OCI-M2 (cell line): ENCODE measurements at regions not wholly inside any gene's neighbourhood (a gene's known extent, or its start where the extent isn't known, plus 50 kb on each side); places are given as distances from the start of the nearest gene placed in this dataset.

ENCODE experiments used
- DNase-seq: peaks from one replicate; lab custom pipeline; 2025; ENCODE audit not compliant: unreplicated experiment; lab: John Stamatoyannopoulos, UW

DNA sequence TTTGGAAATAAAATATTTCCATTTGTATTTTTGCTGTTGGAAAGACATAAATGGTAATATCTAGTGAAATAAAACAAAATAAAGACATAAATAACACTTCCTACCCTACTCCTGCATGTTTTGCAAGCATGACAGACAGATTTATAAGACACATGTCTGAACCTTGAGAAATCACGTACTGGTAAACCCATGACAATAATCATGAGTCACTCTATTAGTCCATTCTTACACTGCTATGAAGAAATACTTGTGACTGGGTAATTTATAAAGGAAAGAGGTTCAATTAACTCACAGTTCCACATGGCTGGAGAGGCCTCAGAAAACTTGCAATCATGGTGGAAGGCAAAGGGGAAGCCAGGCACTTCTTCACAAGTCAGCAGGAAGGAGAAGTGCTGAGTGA, 942.2 kb downstream of the REEP3 start:
- no peak for DNase-seq

DNA sequence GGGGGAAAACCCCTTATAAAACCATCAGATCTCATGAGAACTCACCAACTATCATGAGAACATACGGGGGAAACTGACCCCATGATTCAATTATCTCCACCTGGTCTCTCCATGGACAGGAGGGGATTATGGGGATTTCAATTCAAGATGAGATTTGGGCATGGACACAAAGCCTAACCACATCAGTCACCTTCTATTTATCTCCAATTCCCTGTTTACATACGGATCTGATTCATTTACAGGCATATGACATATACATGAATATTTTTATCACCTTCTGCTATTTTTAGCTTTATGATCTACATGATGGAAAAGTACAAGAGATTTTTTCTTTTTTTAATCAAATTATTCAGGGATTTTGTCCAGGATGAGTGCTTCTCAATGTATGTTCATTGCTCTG, 944.5 kb downstream of the REEP3 start:
- DNase-seq = no peak

DNA sequence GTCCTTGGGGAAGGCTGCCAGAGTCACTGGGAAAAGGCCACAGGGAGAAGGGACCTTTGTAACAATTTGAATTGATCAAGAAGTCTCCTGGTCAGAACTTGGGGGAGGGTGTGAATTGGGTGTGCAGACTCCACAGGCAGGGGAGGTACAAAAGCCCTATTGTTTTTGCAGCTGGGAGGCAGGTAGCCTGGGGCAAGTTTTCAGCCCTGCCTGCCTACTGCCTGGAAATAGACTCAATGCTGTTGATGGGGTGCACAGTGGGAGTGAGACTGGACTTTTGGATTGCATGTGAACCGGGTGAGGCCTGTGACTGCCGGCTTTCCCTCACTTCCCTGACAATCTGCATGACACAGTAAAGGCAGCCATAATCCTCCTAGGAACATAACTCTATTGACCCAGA, 947.0 kb downstream of the REEP3 start:
- DNase-seq = no peak

DNA sequence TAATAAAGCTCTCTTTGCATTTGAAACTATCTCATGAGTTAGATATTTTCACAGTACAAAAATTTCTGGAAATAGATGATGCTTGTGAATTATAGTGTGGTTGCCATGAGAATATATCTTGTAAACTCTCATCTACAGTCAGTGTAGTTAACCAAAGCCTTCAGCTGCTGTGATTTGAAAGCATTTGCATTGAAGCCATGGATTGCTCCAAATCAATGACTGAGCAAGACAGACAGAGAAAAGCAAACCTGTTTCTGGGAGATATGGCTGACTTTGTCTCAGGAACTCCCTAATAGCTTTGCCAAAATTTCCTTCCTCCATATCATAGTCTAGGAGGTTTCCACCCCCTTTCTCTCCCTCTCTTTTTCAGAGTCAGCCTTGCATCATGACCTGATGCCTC, 955.3 kb downstream of the REEP3 start:
- DNase-seq = no peak

DNA sequence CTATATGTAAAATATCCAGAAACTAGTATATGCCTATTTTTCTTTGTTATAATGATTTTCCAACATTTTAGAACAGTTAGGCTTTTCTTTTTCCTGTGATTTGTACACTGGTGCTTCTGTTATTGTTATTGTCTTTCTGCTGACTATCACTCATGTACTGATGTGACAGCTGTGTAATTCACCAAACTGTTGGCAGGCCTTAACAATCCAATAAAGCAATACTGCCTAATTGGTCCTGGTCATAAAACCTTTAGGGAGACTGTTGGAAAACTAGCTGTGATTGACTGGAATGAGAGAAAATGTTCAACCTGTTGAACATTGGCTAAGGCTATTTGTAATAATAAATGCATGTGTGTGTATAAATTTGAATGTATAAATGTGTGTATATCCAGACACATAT, 956.6 kb downstream of the REEP3 start:
- no peak for DNase-seq

DNA sequence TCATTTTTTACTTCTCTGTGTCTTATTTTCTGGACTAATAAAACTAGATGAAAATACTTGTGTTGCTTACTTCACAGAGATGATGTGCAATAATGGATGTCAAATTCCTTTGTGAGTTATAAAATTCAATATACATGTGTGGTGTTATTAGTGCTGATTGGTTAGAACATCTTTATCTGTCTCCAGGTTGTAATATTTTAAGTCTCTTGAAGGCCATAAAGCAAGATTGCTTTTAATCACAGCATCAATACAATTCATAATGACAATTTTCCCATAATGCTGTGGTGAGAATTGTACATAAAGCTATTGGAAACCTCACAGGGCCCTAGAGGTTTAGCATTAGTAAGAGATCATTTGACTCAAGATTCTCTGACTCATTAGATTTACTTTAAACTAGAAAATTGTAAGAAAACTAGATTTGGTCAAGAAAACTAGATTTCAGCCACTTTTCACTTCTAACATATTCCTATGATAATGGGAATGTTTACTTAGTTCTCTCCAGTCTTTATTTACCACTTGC, 963.7 kb downstream of the REEP3 start:
- DNase-seq = no peak

DNA sequence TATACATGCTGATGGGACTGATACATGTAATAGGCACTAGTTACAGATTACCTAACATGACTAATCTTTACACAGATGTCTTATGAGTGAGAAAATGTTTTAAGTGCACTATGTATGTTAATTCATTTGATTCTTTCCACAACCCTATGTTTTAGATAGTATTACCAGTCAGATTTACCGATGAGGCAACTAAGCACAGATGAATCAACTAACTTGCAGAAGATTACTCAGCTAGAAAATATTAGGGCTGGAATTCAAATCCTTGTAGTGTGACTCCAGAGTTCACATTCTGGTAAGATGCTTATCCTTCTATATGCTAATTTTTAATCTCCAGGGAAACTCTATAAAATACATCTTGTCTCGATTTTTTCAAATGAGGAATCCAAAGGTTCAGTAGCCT, 964.9 kb downstream of the REEP3 start:
- no peak for DNase-seq

DNA sequence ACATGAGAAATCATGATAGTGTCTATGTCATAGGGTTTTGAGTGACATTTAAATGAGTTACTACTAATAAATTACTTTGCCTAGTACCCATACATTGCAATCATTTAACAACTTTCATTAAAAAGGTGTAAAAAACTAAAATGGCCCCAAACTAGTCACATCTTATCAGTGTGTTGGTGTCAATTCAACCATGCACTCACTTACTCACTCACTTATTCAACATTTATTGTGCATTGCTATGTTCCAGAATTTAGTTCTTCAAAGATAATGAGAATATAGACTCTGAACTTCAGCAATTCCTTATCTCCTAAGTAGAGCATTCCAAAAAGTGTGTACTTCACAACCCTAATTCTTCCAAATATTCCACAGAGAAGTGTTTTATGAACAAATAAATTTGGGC, 965.7 kb downstream of the REEP3 start:
- DNase-seq = no peak

DNA sequence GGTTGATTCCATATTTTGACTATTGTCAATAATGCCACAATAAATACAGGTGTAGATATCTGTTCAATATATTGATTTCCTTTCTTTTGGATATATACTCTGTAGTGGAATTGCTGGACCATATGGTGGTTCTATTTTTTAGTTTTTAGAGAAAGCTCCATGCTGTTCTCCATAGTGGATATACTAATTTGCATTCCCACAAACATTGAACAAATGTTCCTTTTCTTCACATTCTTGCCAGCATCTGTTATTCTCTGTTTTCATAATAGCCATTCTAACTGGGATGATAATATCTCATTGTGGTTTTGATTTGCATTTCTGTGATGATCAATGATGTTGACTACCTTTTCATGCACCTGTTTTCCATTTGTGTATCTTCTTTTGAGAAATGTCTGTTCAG, 973.7 kb downstream of the REEP3 start:
- no peak for DNase-seq

DNA sequence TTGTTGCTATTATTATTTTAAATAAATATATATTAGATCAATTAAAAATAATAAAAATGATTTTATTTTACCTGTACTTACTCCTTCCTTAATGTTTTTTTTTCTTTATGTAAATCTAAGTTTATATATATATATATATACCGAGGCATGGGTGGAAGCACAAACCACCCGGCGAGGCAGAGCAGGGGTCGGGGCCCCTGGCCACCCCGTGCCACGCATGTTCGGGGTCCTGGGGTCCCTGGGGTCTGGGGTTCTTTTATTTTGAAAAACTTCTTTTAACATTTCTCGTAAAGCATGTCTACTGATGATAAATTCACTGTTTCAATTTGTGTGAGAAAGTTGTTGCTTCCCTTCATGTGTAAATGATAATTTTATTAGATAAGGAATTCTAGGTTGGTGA, 976.1 kb downstream of the REEP3 start:
- no peak for DNase-seq

DNA sequence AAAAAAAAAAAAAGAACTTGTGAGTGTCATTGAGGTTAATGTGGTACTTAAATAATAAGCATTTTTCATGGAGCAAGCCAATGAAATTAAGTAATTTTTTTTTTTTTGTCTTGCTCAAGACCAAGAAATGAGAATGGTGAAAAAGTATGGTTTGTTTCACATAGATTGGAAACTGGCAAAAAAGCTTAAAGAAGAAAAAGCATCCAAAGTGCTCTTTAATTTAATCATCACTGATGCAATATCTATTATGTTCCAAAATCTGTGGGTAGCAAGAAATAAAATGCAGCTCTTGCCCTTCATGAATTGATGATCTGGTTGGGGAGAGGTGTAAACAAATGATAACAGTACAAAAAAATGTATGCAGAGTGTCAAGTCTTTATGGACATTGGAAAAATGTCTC, 980.6 kb downstream of the REEP3 start:
- DNase-seq = no peak

DNA sequence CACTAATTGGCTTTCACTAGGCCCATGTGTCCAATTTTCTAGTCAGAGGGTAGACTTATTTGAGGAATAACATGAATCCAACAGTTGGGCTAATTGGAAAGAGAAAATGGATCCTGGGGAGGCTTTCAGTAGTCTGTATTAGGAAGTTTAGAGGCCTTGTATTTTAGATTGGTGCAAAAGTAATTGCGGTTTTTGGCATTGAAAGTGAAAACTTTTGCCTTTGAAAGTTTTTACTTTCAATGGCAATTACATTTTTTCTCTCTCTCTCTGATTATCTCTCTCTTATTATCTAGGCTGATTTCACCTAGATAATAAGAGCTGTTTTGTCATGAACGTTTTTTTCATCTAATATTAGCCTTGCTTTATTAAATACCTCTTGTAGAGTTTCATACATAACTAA, 981.7 kb downstream of the REEP3 start:
- DNase-seq = no peak

DNA sequence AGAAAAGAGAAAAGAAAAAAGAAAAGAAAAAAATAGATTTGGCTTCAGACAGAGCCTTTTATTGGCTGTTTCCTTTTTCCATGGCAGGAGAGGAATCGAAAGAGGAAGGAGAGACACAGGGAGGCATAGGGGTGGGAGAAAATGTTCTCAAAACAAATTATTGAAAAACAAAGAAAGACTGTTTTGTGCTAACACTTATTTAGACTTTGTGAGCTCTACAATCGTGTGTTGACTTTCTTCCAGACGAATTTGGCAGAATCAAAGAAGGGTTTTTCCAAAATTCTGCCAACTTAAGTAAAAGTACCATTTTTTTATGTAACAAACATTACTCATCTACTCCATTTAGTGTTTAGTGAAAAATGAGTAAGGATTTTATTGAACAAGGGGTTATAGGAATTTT, 982.2 kb downstream of the REEP3 start:
- DNase-seq = no peak

DNA sequence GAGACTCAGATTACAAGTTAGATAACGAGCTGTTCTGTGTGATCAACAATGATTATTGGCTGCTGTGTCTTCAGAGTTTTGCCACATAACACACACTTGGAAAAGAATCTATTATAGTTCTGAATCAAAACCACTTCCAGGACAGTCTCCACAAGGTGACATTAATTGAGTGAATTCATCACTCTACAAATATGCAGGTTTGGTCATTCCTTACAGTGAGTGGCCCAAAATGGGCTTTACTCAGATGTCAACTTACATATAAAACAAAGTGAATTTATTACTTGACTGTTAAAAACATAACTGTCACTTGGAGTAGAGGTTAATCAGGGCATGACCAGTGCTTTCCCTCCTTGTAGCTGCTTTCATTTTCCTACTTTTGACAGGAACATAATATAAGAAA, 984.3 kb downstream of the REEP3 start:
- DNase-seq = no peak

DNA sequence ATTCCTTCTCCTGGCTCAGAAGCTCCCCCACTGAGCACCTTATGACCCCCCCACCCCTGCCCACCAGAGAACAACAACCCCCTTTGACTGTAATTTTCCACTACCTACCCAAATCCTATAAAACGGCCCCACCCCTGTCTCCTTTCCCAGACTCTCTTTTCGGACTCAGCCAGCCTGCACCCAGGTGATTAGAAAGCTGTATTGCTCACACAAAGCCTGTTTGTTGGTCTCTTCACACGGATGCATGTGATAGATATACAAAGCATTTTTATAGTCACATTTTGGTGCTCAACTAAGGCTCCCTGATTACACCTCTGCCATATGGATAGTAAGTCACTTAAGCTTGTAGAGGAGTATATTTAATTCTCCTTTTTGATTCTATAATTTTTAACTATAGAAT, 985.8 kb downstream of the REEP3 start:
- no peak for DNase-seq

DNA sequence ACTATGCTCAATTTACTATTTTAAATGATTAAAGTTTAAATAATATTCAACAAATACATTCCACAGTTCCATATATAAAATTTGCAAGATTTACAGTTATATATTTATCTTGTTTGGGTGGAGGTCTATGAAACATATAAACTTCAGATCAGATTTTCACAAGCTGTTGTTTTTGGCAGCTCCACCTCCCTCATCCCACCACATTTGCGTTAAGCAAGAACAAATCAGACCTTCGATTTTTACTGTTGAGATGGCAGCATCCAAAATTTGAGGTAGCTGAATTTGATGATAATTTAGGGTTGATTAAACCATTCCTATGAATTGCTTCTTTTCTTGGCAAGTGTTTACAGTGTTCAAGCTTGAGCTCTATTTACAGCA, 986.4 kb downstream of the REEP3 start:
- DNase-seq = no peak

DNA sequence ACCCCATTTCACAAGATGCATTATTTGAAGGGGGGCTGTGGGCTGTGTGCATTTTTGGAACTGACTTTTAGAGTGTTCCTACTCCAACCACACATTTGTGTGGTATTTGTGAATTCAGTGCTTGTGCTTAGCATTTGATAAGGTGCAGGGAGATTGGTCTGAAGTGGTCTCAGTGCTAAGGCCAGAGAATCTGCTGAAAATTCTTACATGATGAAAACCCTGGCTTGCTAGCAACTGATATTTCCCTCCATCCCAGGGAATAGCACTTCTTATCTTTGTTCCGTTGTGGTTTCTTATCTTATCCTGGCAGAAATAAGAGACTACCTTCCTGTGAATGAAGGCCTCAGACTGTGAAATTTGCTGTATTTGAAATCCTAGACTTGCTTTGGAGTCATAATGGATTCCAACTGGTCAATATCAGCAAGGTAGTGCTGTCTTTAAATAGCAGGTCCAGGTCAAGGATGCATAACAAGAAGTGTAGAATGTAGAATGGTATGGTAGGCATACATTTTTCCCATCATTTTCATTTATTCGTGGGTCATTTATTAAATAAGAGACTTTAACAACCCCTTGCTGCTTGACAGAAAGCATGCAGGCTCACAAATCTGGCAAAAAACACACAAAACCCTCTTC, 986.9 kb downstream of the REEP3 start:
- DNase-seq = no peak

DNA sequence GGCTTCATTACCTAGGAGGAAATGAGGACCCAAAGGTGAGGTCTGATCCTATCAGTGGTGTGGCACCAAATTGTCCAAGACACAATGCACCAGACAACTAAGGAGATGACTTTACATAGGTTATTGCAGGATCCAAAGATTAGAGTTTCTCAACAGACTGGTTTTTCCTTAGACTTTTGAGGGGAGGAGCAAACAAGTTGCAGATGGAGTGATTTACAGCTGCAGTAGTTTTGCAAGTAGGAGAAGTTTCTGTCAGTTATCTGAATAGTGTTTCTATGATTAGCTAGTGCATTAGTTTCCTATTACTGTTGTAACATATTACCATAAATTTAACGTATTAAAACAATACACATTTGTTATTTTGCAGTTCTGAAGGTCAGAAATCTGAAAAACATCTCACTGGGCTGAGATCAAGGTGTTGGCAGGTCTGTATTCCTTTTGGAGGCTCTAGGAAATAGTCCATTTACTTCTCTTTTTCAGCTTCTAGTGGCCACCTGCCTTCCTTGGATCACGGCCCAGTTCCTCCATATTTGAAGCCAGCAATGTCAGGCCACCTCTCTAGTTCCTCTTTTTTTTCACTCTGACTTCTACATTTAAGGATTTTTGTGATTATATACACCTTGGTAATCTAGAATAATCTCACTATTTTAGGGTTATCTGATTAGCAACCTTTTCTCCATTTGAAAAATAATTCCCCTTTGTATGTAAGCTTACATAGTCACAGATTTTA, 994.9 kb downstream of the REEP3 start:
- DNase-seq = no peak

DNA sequence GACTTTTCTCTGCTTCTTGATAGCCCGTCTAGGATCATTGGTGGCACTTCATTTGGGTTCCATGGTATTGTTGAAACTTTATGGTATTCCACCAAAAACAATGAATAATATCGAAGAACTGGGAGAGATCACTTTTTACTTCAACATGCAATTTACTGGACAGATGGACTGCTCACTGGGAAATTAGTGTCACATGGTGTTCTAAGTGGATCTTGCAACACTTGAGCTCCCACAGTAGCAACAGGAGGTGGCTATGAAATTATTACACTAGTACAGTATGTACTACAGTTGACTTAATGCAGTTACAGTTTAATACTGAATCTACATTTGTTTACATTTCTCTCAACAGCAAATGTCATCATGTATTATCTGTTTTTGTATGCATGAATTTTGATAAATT, 997.3 kb downstream of the REEP3 start:
- no peak for DNase-seq

DNA sequence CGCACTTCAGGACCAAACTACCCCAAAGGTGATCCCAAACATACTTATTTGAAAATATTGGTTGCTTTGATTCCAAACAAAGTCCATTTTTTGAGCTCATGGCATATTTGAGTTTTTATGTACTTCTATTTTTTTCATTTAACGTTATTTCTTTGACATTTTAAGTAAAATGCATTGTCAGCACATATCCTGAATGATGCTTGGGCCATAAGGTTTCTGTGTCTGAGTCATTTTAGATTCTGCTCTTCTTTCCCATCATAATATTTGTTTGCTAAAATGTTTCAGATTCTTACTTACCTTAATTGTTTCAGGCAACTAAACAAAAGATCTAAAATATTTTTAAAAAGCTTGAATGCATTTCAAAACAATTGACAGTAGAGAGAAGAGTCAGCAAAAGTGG, 998.2 kb downstream of the REEP3 start:
- DNase-seq = no peak

DNA sequence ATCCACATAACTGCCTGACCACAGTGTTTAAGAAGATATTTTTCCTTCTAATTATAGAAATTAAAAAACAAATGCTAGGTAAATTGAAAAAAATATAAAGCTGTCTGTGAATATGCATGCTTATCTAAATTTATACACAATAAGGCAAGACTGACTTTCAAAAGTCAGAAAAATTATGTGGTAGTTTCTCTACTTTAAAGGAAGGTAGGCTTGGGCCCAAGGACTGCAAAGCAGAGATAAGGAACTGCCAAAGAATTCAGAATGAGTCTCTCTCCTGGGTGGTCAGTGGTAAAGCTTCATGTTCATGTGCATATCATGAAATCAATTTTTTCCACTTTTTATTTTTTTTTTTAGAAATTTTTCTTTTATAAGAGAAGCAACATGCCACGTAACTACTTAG, 998.6 kb downstream of the REEP3 start:
- DNase-seq = no peak

DNA sequence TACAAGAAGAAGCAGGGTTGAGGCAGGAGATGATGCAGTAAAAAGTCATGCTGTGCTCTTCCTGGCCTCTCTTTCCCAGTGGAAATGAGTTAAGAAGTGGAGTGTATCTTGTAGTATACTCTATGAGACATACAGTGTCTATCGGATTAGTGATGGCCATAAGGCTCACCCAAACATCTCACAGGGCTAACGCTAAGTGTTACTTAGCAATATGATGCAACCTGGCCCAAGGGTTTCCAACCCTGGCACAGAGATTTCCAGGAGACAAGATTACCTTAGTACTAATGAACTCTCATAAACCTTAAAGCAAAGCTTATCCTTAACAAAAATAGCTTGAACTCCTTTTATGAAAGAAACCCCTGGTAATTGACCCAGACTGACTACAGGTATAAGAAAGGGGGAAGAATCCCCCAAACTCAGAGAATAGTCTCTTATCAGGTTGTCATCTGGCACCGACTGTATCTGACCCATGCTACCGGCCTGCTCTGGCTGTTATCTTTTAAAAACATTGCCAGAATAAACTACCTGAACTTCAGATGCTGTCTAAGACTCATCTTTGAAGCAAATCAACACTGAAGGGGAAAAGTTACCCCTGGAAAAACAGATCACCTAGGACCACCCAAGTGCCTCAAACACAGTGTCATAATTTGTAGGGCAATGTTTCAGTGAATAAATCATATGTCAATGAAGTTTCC, 1002.0 kb downstream of the REEP3 start:
- DNase-seq = no peak
